Body of pancreas (tissue), 4 donors: ENCODE measurements at regions not wholly inside any gene's neighbourhood (a gene's known extent, or its start where the extent isn't known, plus 50 kb on each side); places are given as distances from the start of the nearest gene placed in this dataset.

Experiments
- ATAC-seq: fragments of 150-250 bp; one replicate; pipeline ENCODE4 v1.9.1; 2016
- DNase-seq, 4 donors: peaks; one replicate each; pipeline ENCODE4 v3.0.0-alpha.2; 2019
- H3K27ac ChIP-seq, 4 donors: fragments of 200-600 bp; sonication (generic); 1 replicate in 3 of 4; 2 replicates in 1 of 4; pipeline versions ENCODE4 v1.5.1 to v1.6.1; 2016 to 2019; ENCODE audit warnings: mild to moderate bottlenecking in 1 of 4, mixed read lengths in 1 of 4, moderate library complexity in 1 of 4
- H3K27me3 ChIP-seq, 2 donors: fragments of 200-600 bp; sonication (generic); one replicate each; pipeline ENCODE4 v1.6.0; 2016; ENCODE audit warnings: mild to moderate bottlenecking in 1 of 2
- H3K36me3 ChIP-seq, 2 donors: fragments of 200-600 bp; sonication (generic); replicated peaks in 1 of 2; 2 replicates each; pipeline ENCODE4 v1.5.1; 2016; ENCODE audit warnings: low read depth in 2 of 2; ENCODE audit not compliant: insufficient read depth in 1 of 2
- H3K4me1 ChIP-seq: fragments of 200-600 bp; sonication (generic); one replicate; pipeline ENCODE4 v1.6.0; 2016
- H3K4me3 ChIP-seq, 2 donors: fragments of 200-600 bp; sonication (generic); 1 replicate in 1 of 2; 2 replicates in 1 of 2; pipeline ENCODE4 v1.5.1; 2016 to 2019
- H3K9me3 ChIP-seq, 3 donors: fragments of 200-600 bp; sonication (generic); 1 replicate in 2 of 3; 2 replicates in 1 of 3; pipeline ENCODE4 v1.5.1; 2016
- POLR2A ChIP-seq, 3 donors: fragments of 450-650 bp; IDR thresholded peaks; one replicate each; pipeline ENCODE4 v1.6.1; 2016; ENCODE audit warnings: antibody characterized with exemption in 3 of 3, mild to moderate bottlenecking in 2 of 3
- WGBS, 2 donors: methylation state at CpG; one replicate each; pipeline ENCODE4 v1.1.5; 2017; 5-methylcytosine and 5-hydroxymethylcytosine counted together
- intact Hi-C: fragments of 100-400 bp; cut with DNase I; formaldehyde crosslinking; loops from one replicate; pipeline ENCODE4 v1.15.1; 2023
- TF ChIP-seq, protein P1 (sequence below), 7 experiments: fragments of 450-650 bp in 4 of 7; fragments of 200-600 bp in 3 of 7; sonication (generic) in 3 of 7; IDR thresholded peaks; one replicate each; pipeline ENCODE4 v1.5.1; 2016 to 2019; ENCODE audit warnings: antibody characterized with exemption in 7 of 7

DNA sequence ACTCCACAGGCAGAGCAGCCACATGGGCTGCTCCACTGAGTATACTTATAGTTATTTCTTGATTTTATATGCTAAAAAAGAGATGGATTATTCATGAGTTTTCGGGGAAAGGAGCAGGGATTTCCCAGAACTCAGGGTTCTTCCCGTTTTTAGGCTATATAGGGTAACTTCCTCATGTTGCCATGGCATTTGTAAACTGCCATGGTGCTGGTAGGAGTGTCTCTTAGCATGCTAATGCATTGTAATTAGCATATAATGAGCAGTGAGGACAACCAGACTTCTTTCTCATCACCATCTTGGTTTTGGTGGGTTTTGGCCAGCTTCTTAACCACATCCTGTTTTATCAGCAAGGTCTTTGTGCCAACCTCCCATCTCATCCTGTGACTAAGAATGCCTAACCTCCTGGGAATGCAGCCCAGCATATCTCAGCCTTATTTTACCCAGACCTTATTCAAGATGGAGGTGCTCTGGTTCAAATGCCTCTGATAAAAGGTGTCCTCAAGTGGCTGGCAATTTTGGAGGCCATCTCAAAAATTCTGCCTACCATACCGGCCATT lies 213.0 kb upstream of the VEGFC start:
- WGBS, 2 donors, result 35 to 37% methylated on average over 3 of the region's 3 CpGs
- intact Hi-C loops, result no loop called here
- no peaks in the 10 kb centered on the region for H3K36me3 ChIP-seq
- H3K4me3 ChIP-seq, result no peak overlapping the region
- no peaks in the 10 kb centered on the region for H3K4me1 ChIP-seq
- TF ChIP-seq, protein P1, sequence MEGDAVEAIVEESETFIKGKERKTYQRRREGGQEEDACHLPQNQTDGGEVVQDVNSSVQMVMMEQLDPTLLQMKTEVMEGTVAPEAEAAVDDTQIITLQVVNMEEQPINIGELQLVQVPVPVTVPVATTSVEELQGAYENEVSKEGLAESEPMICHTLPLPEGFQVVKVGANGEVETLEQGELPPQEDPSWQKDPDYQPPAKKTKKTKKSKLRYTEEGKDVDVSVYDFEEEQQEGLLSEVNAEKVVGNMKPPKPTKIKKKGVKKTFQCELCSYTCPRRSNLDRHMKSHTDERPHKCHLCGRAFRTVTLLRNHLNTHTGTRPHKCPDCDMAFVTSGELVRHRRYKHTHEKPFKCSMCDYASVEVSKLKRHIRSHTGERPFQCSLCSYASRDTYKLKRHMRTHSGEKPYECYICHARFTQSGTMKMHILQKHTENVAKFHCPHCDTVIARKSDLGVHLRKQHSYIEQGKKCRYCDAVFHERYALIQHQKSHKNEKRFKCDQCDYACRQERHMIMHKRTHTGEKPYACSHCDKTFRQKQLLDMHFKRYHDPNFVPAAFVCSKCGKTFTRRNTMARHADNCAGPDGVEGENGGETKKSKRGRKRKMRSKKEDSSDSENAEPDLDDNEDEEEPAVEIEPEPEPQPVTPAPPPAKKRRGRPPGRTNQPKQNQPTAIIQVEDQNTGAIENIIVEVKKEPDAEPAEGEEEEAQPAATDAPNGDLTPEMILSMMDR (IDR thresholded peaks at IDR 0.05), result no peak
- no peak for TF ChIP-seq POLR2A (IDR thresholded peaks at IDR 0.05)
- no peak for DNase-seq
- H3K27ac ChIP-seq, result no peak overlapping the region
- no peaks in the 10 kb centered on the region for H3K9me3 ChIP-seq
- no peak for ATAC-seq
- no peaks in the 10 kb centered on the region for H3K27me3 ChIP-seq

DNA sequence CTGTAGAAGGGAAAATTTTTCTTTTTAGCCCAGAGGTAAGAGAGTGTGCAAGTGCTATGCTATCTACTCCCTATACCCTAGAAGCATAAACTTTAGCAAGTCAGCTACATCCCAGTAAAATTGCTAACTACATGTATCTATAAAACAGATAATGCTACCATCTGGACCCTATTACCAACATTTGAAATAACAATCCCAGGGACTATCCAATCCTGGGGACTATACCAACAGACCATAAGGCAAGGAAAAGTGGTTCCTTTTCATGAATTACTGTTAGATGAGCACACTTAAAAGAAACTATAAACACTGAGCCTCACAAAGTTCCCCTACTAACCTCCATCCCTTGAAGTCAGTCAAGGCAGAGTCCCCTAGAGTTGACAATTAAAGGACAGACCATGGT lies 213.6 kb upstream of the VEGFC start:
- intact Hi-C loops, result no loop called here
- no peaks in the 10 kb centered on the region for H3K27me3 ChIP-seq
- no peak for TF ChIP-seq POLR2A (IDR thresholded peaks at IDR 0.05)
- TF ChIP-seq, protein P1 (IDR thresholded peaks at IDR 0.05), result no peak
- DNase-seq (no peak), ATAC-seq (no peak)
- no peak overlapping the region for H3K27ac ChIP-seq
- no peaks in the 10 kb centered on the region for H3K9me3 ChIP-seq
- no peaks in the 10 kb centered on the region for H3K4me1 ChIP-seq
- no peaks in the 10 kb centered on the region for H3K36me3 ChIP-seq
- H3K4me3 ChIP-seq, result no peak overlapping the region

DNA sequence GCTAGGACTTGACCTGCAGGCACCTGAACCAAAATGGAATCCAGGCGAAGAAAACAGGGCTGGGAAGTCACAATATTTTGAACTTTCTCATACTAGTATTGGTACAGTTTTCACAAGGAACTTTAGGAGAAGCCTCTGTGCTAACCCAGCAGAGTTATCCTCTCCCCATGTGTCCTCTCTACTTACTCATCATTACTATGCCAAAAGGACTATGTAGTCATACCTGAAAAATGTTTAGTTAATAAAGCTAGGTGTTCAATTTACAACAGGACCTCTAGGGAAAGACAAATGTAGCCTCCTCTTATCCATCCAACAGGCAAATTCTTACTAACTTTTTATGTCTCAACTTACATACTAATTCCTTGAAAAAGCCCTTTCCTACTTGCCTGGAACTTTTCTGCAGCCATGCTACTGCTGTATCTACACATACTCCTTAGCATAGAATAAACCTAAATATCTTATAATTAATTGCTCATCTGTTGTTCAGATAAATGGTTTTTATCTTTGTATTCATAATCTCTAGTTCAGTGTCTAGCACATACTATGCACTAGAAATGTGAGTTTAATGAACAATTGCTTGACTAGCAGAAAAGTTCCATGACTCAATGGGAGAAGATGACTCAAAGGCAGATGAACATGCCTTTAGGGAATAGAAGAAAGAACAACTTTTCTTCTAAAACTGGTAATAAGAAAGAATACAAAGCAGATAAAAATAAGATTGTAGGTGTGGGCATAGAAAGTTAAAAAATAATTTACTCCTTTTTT lies 215.5 kb upstream of the VEGFC start:
- no peak for DNase-seq
- Histone ChIP-seq H3K4me1 (no peaks in the 10 kb centered on the region), H3K36me3 (no peaks in the 10 kb centered on the region), H3K4me3 (no peak overlapping the region), H3K9me3 (peaks cover 0 to 2% (median 0%) of the 10 kb centered on the region in 3 donors), H3K27me3 (no peaks in the 10 kb centered on the region), H3K27ac (no peak overlapping the region)
- intact Hi-C loops, result no loop called here
- 41 to 57% methylated on average over 1 of the region's 1 CpG for WGBS, 2 donors
- TF ChIP-seq POLR2A (IDR thresholded peaks at IDR 0.05), result no peak
- no peak for ATAC-seq

DNA sequence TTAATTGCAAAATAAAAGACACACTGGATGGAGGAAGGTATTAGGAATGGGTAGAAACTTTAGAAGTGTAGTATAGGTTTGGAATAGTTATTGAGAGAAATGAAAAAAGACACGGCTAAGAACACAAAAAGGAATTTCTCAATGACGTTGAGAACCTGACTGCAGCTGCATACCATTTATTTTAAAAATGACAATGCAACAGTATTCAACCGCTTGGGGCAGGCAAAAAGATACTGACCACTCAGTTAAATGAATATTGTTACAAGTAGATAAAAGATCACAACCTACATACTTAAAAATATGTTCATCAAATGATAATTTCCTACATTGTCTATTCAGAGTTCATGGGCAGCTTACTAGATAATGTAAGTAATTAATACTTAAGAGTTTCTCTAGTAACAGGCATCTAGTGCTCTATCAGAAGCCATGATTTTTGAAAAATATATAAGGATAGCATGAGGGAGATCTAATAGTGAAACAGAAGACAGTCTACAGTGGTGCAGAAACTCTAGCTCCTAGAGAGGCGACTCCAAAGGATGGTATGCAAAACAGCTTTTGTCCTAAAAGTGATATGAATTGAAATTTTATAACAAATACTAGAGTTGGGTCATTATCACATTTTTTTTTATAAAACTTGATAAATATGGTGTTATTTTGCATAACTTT lies 216.2 kb upstream of the VEGFC start:
- H3K4me1 ChIP-seq, result no peaks in the 10 kb centered on the region
- TF ChIP-seq, protein P1 (IDR thresholded peaks at IDR 0.05), result no peak
- TF ChIP-seq POLR2A (IDR thresholded peaks at IDR 0.05), result no peak
- DNase-seq (no peak), ATAC-seq (no peak)
- WGBS, 2 donors, result 53 to 56% methylated on average over 4 of the region's 4 CpGs
- intact Hi-C loops, result no loop called here
- H3K27me3 ChIP-seq, result no peaks in the 10 kb centered on the region
- H3K9me3 ChIP-seq, result peaks cover 0 to 9% (median 0%) of the 10 kb centered on the region in 3 donors
- H3K4me3 ChIP-seq, result no peak overlapping the region
- H3K27ac ChIP-seq, result no peak overlapping the region
- no peaks in the 10 kb centered on the region for H3K36me3 ChIP-seq

DNA sequence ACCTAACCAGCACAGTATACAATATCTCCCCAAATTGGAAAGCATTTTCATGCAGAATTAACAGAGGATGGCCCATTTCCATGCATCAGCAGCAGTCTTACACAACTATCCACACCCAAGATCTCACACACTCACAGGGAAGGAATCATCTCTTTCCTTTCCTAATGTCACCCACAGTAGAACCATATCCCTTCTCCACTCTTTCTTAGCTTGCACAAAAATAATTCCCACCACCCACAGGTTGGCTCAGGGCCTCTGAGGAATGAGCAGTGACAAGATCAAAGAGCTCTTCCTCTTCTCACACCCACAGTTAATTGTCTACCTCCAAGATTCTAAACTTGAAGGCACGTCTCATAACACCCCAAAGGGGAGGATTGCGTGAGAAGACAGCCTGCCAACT lies 217.7 kb upstream of the VEGFC start:
- WGBS, 2 donors, result 44 to 46% methylated on average over 2 of the region's 2 CpGs

More for the DNA sequence above, 217.7 kb upstream of the VEGFC start:
- ATAC-seq (no peak), DNase-seq (no peak)
- Histone ChIP-seq H3K27me3 (no peaks in the 10 kb centered on the region), H3K9me3 (peaks cover 0 to 10% (median 0%) of the 10 kb centered on the region in 3 donors), H3K4me3 (no peak overlapping the region), H3K27ac (no peak overlapping the region), H3K36me3 (no peaks in the 10 kb centered on the region), H3K4me1 (no peaks in the 10 kb centered on the region)
- intact Hi-C loops, result no loop called here
- TF ChIP-seq, protein P1 (IDR thresholded peaks at IDR 0.05), result no peak
- no peak for TF ChIP-seq POLR2A (IDR thresholded peaks at IDR 0.05)
